ENCODE measurements at regions not wholly inside any gene's neighbourhood (a gene's known extent, or its start where the extent isn't known, plus 50 kb on each side); places are given as distances from the start of the nearest gene placed in this dataset.
"Not testable (repeated sequence)": the region's sequence is repeated elsewhere in the genome, so short reads cannot be mapped to it uniquely, and the experiment has no call there.

GRCh38 chr12:71277866-71278265, 120.1 kb upstream of the TSPAN8 start:
- POLR2A ChIA-PET (ENCODE audit: unreplicated experiment) = no interaction called here
- Histone ChIP-seq H3K9me3 (ENCODE audit: low read length) (no peaks in the 10 kb centered on the region), H3K27me3 (ENCODE audit: low read length) (no peaks in the 10 kb centered on the region), H3K27ac (ENCODE audit: low read length) (no peak overlapping the region), H2AFZ (ENCODE audit: low read length) (no peak overlapping the region), H3K36me3 (ENCODE audit: low read depth, low read length) (no peaks in the 10 kb centered on the region), H3K4me1 (ENCODE audit: insufficient read depth, low read length) (peaks cover 6% of the 10 kb centered on the region; the same call in 1 of the 2 replicates), H3K79me2 (ENCODE audit: low read length) (no peaks in the 10 kb centered on the region), H3K9ac (ENCODE audit: low read length) (no peak overlapping the region), H3K4me2 (ENCODE audit: low read length) (no peak overlapping the region), H4K20me1 (ENCODE audit: low read length) (no peaks in the 10 kb centered on the region), H3F3A (ENCODE audit: low read length, unreplicated experiment) (no peaks in the 10 kb centered on the region), H3K9me2 (replicated peaks; ENCODE audit: low read length) (no peaks in the 10 kb centered on the region), H3K4me3 (ENCODE audit: low read length) (no peak overlapping the region)
- no peak for DNase-seq
- TF ChIP-seq EZH2phosphoT487 (IDR thresholded peaks at IDR 0.05; ENCODE audit: borderline replicate concordance, low read length) = no peak
- TF ChIP-seq CTCF (conservative IDR thresholded peaks at IDR 0.05; ENCODE audit: low read depth, low read length) = no peak
- no peak for TF ChIP-seq EZH2 (IDR thresholded peaks at IDR 0.05; ENCODE audit: low read length, unreplicated experiment)
- ATAC-seq = no peak
- CTCF ChIA-PET = no interaction called here
- intact Hi-C loops (cut with micrococcal nuclease) = no loop called here
- no TSS peak for BruUV-seq (replicated peaks)

GRCh38 chr12:71276541-71276940, 118.7 kb upstream of the TSPAN8 start:
- Histone ChIP-seq H3K36me3 (ENCODE audit: low read depth, low read length) (no peaks in the 10 kb centered on the region), H3K27me3 (ENCODE audit: low read length) (no peaks in the 10 kb centered on the region), H3K9ac (ENCODE audit: low read length) (no peak overlapping the region), H3K27ac (ENCODE audit: low read length) (no peak overlapping the region), H3K4me3 (ENCODE audit: low read length) (no peak overlapping the region), H2AFZ (ENCODE audit: low read length) (no peak overlapping the region), H3K4me1 (ENCODE audit: insufficient read depth, low read length) (no peaks in the 10 kb centered on the region), H4K20me1 (ENCODE audit: low read length) (no peaks in the 10 kb centered on the region), H3K9me2 (replicated peaks; ENCODE audit: low read length) (no peaks in the 10 kb centered on the region), H3K79me2 (ENCODE audit: low read length) (no peaks in the 10 kb centered on the region), H3K9me3 (ENCODE audit: low read length) (no peaks in the 10 kb centered on the region), H3F3A (ENCODE audit: low read length, unreplicated experiment) (no peaks in the 10 kb centered on the region), H3K4me2 (ENCODE audit: low read length) (no peak overlapping the region)
- ATAC-seq (no peak), DNase-seq (no peak)
- CTCF ChIA-PET = no interaction called here
- BruUV-seq (replicated peaks) = no TSS peak
- POLR2A ChIA-PET (ENCODE audit: unreplicated experiment) = no interaction called here
- intact Hi-C loops (cut with micrococcal nuclease) = no loop called here
- TF ChIP-seq EZH2 (IDR thresholded peaks at IDR 0.05; ENCODE audit: low read length, unreplicated experiment) (no peak), EZH2phosphoT487 (IDR thresholded peaks at IDR 0.05; ENCODE audit: borderline replicate concordance, low read length) (no peak), CTCF (conservative IDR thresholded peaks at IDR 0.05; ENCODE audit: low read depth, low read length) (no peak)

GRCh38 chr12:71270794-71271193, 113.0 kb upstream of the TSPAN8 start:
- H3K9me2 ChIP-seq (replicated peaks; ENCODE audit: low read length); H3K4me1 ChIP-seq (ENCODE audit: insufficient read depth, low read length); H3K4me2 ChIP-seq (ENCODE audit: low read length); H3K9ac ChIP-seq (ENCODE audit: low read length); CTCF ChIA-PET; H3K9me3 ChIP-seq (ENCODE audit: low read length); H4K20me1 ChIP-seq (ENCODE audit: low read length); H3K27me3 ChIP-seq (ENCODE audit: low read length); H3K36me3 ChIP-seq (ENCODE audit: low read depth, low read length); H3K27ac ChIP-seq (ENCODE audit: low read length); ATAC-seq; H3K79me2 ChIP-seq (ENCODE audit: low read length); H2AFZ ChIP-seq (ENCODE audit: low read length); H3K4me3 ChIP-seq (ENCODE audit: low read length); DNase-seq; POLR2A ChIA-PET (ENCODE audit: unreplicated experiment); H3F3A ChIP-seq (ENCODE audit: low read length, unreplicated experiment); BruUV-seq (replicated peaks); intact Hi-C loops (cut with micrococcal nuclease): not testable (repeated sequence)

Data from PC-3 (cell line).